Neural cell (in vitro differentiated cells): ENCODE measurements at regions not wholly inside any gene's neighbourhood (a gene's known extent, or its start where the extent isn't known, plus 50 kb on each side); places are given as distances from the start of the nearest gene placed in this dataset.

Experiments used
- H2AFZ ChIP-seq: fragments of 200-600, 300-800 bp; sonication (generic), shearing (Covaris generic); 2 replicates; pipeline ENCODE4 v1.6.0; 2014; ENCODE audit warnings: low read depth, mild to moderate bottlenecking, antibody characterized with exemption, low read length, moderate library complexity
- H3F3A ChIP-seq: fragments of 200-600 bp; shearing (Covaris generic); 2 replicates; pipeline ENCODE4 v1.6.1; 2016; ENCODE audit warnings: mild to moderate bottlenecking, moderate library complexity, mixed read lengths, antibody characterized with exemption, low read length; ENCODE audit not compliant: insufficient read depth, poor library complexity, severe bottlenecking
- H3K27ac ChIP-seq: fragments of 200-600, 300-800 bp; sonication (generic), shearing (Covaris generic); 2 replicates; pipeline ENCODE4 v1.5.1; 2014; ENCODE audit warnings: mild to moderate bottlenecking, low read length, moderate library complexity
- H3K27me3 ChIP-seq: fragments of 300-800, 200-600 bp; sonication (generic), shearing (Covaris generic); 2 replicates; pipeline ENCODE4 v1.6.0; 2014; ENCODE audit warnings: mild to moderate bottlenecking, low read depth, low read length, moderate library complexity; ENCODE audit not compliant: insufficient read depth
- H3K36me3 ChIP-seq: fragments of 300-800, 200-600 bp; sonication (generic), shearing (Covaris generic); 2 replicates; pipeline ENCODE4 v1.5.1; 2014; ENCODE audit warnings: mild to moderate bottlenecking, antibody characterized with exemption, low read length, moderate library complexity; ENCODE audit not compliant: insufficient read depth
- H3K4me2 ChIP-seq: fragments of 300-800, 200-600 bp; sonication (generic), shearing (Covaris generic); 2 replicates; pipeline ENCODE4 v1.6.0; 2014; ENCODE audit warnings: mild to moderate bottlenecking, low read length
- H3K4me3 ChIP-seq: fragments of 300-800, 200-600 bp; sonication (generic), shearing (Covaris generic); 2 replicates; pipeline ENCODE4 v1.5.1; 2014; ENCODE audit warnings: mild to moderate bottlenecking, low read length, moderate library complexity
- H3K79me2 ChIP-seq: fragments of 200-600 bp; shearing (Covaris generic); replicated peaks from 2 replicates; pipeline ENCODE4 v1.6.0; 2014; ENCODE audit warnings: mild to moderate bottlenecking, low read length, moderate library complexity; ENCODE audit not compliant: insufficient read depth
- H3K9ac ChIP-seq: fragments of 300-800, 200-600 bp; sonication (generic), shearing (Covaris generic); 2 replicates; pipeline ENCODE4 v1.6.1; 2016; ENCODE audit warnings: mild to moderate bottlenecking, low read length, mixed read lengths
- H3K9me2 ChIP-seq: fragments of 200-600 bp; shearing (Covaris generic); 2 replicates; pipeline ENCODE4 v1.6.1; 2016; ENCODE audit warnings: mild to moderate bottlenecking, low read length, mixed read lengths; ENCODE audit not compliant: insufficient read depth
- H3K9me3 ChIP-seq: fragments of 200-600, 300-800 bp; sonication (generic), shearing (Covaris generic); 2 replicates; pipeline ENCODE4 v1.6.1; 2016; ENCODE audit warnings: mild to moderate bottlenecking, mixed run types, low read length, moderate library complexity, mixed read lengths
- H4K20me1 ChIP-seq: fragments of 200-600 bp; shearing (Covaris generic); 2 replicates; pipeline ENCODE4 v1.6.1; 2016; ENCODE audit warnings: mild to moderate bottlenecking, mixed run types; ENCODE audit not compliant: insufficient read depth
- CTCF ChIP-seq: fragments of 450-650 bp; IDR thresholded peaks from 2 replicates; pipeline ENCODE4 v1.5.1; 2014; ENCODE audit warnings: antibody characterized with exemption, mild to moderate bottlenecking, moderate library complexity; ENCODE audit not compliant: poor library complexity, severe bottlenecking
- EP300 ChIP-seq: fragments of 450-650 bp; conservative IDR thresholded peaks from 2 replicates; pipeline ENCODE4 v1.6.1; 2014; ENCODE audit warnings: antibody characterized with exemption, mild to moderate bottlenecking, moderate library complexity; ENCODE audit not compliant: poor library complexity, severe bottlenecking
- EZH2 ChIP-seq: fragments of 200-600, 300-800 bp; shearing (Covaris generic), sonication (generic); IDR thresholded peaks from 2 replicates; pipeline ENCODE4 v1.6.1; 2014; ENCODE audit warnings: antibody characterized with exemption, low read length, borderline replicate concordance, mild to moderate bottlenecking; ENCODE audit not compliant: insufficient read depth, poor library complexity, severe bottlenecking
- MXI1 ChIP-seq: fragments of 450-650 bp; conservative IDR thresholded peaks from 2 replicates; pipeline ENCODE4 v1.6.1; 2014; ENCODE audit warnings: antibody characterized with exemption, mild to moderate bottlenecking; ENCODE audit not compliant: poor library complexity, severe bottlenecking
- POLR2AphosphoS5 ChIP-seq: IDR thresholded peaks from 2 replicates; pipeline ENCODE4 v1.6.1; 2012
- RAD21 ChIP-seq: fragments of 450-650 bp; conservative IDR thresholded peaks from 2 replicates; pipeline ENCODE4 v1.6.1; 2014; ENCODE audit warnings: antibody characterized with exemption, mild to moderate bottlenecking, moderate library complexity
- REST ChIP-seq: IDR thresholded peaks from 2 replicates; pipeline ENCODE4 v1.6.1; 2012; ENCODE audit warnings: borderline replicate concordance
- SMC3 ChIP-seq: fragments of 450-650 bp; conservative IDR thresholded peaks from 2 replicates; pipeline ENCODE4 v1.6.1; 2014; ENCODE audit warnings: antibody characterized with exemption, mild to moderate bottlenecking, moderate library complexity; ENCODE audit not compliant: poor library complexity
- TAF1 ChIP-seq: IDR thresholded peaks from 2 replicates; pipeline ENCODE4 v1.6.1; 2012; ENCODE audit warnings: low read depth

- Histone ChIP-seq H3K36me3 (no peaks in the 10 kb centered on the region), H3K9ac (no peak overlapping the region), H4K20me1 (no peaks in the 10 kb centered on the region), H3K4me3 (no peak overlapping the region), H3K79me2 (no peaks in the 10 kb centered on the region), H3F3A (no peaks in the 10 kb centered on the region), H3K9me2 (no peaks in the 10 kb centered on the region), H3K4me2 (no peak overlapping the region), H3K9me3 (no peaks in the 10 kb centered on the region), H2AFZ (no peak overlapping the region), H3K27ac (no peak overlapping the region), H3K27me3 (no peaks in the 10 kb centered on the region)
- TF ChIP-seq EP300, result no peak
- TF ChIP-seq EZH2, result no peak
- no peak for TF ChIP-seq RAD21
- TF ChIP-seq CTCF, result no peak
- TF ChIP-seq SMC3, result no peak
- TF ChIP-seq MXI1, result no peak
- TF ChIP-seq REST, result no peak
- no peak for TF ChIP-seq TAF1
- TF ChIP-seq POLR2AphosphoS5, result no peak
Observed at GRCh38 chr13:95452375-95452774, 100.1 kb upstream of the CLDN10 start.

- no peak for TF ChIP-seq EZH2
- no peak for TF ChIP-seq SMC3
- TF ChIP-seq RAD21, result no peak
- TF ChIP-seq MXI1, result no peak
- Histone ChIP-seq H3K4me3 (no peak overlapping the region), H2AFZ (no peak overlapping the region), H3K79me2 (no peaks in the 10 kb centered on the region), H3K9me2 (no peaks in the 10 kb centered on the region), H3K27ac (no peak overlapping the region), H3K4me2 (no peak overlapping the region), H4K20me1 (no peaks in the 10 kb centered on the region), H3K36me3 (no peaks in the 10 kb centered on the region), H3K9me3 (peaks cover 6% of the 10 kb centered on the region), H3F3A (no peaks in the 10 kb centered on the region), H3K9ac (no peak overlapping the region), H3K27me3 (no peaks in the 10 kb centered on the region)
Observed at GRCh38 chr13:95455782-95456181, 96.7 kb upstream of the CLDN10 start.

GRCh38 chr13:95456815-95457214 is 95.7 kb upstream of the CLDN10 start:
- no peaks in the 10 kb centered on the region for H3K27me3 ChIP-seq
- H3K36me3 ChIP-seq, result no peaks in the 10 kb centered on the region
- H3K27ac ChIP-seq, result no peak overlapping the region
- no peaks in the 10 kb centered on the region for H3K9me2 ChIP-seq
- H3K4me3 ChIP-seq, result no peak overlapping the region
- no peak overlapping the region for H2AFZ ChIP-seq
- H4K20me1 ChIP-seq, result no peaks in the 10 kb centered on the region
- no peaks in the 10 kb centered on the region for H3K79me2 ChIP-seq
- no peaks in the 10 kb centered on the region for H3F3A ChIP-seq
- no peak overlapping the region for H3K4me2 ChIP-seq
- H3K9ac ChIP-seq, result no peak overlapping the region
- TF ChIP-seq EZH2, result no peak
- TF ChIP-seq REST, result no peak
- TF ChIP-seq POLR2AphosphoS5, result no peak
- TF ChIP-seq TAF1, result no peak
- no peak for TF ChIP-seq CTCF
- TF ChIP-seq MXI1, result no peak
- TF ChIP-seq RAD21, result no peak
- TF ChIP-seq SMC3, result no peak
- no peak for TF ChIP-seq EP300
- H3K9me3 ChIP-seq, result peaks cover 6% of the 10 kb centered on the region
